Calu3 (cell line): ENCODE measurements at regions not wholly inside any gene's neighbourhood (a gene's known extent, or its start where the extent isn't known, plus 50 kb on each side); places are given as distances from the start of the nearest gene placed in this dataset.

Source experiments
- BruUV-seq: library from RNA; stranded (reverse); fragments of 400-500 nt; replicated peaks from 2 replicates; lab custom pipeline; 2021; lab: Mats Ljungman, UMichigan
- CTCF ChIA-PET: fragments of 300-600 bp; sonication (Branson Sonifier 250); formaldehyde crosslinking; loops from one replicate; lab custom pipeline; 2022; ENCODE audit warnings: antibody characterized with exemption; lab: Charles Lee
- DNase-seq: peaks from one replicate; pipeline ENCODE4 v3.0.0; 2022
- H3K27ac Mint-ChIP-seq: one replicate; pipeline ENCODE4 v1.8.0; 2022; ENCODE audit warnings: mixed read lengths; ENCODE audit not compliant: unreplicated experiment
- H3K27me3 Mint-ChIP-seq: one replicate; pipeline ENCODE4 v1.8.0; 2022; ENCODE audit warnings: mixed read lengths; ENCODE audit not compliant: unreplicated experiment
- H3K36me3 Mint-ChIP-seq: one replicate; pipeline ENCODE4 v1.8.0; 2022; ENCODE audit warnings: mild to moderate bottlenecking, moderate library complexity, mixed read lengths; ENCODE audit not compliant: insufficient read depth, unreplicated experiment
- H3K4me1 Mint-ChIP-seq: one replicate; pipeline ENCODE4 v1.8.0; 2022; ENCODE audit warnings: mild to moderate bottlenecking, low read depth, mixed read lengths; ENCODE audit not compliant: unreplicated experiment
- H3K4me3 Mint-ChIP-seq: one replicate; pipeline ENCODE4 v1.8.0; 2022; ENCODE audit warnings: mild to moderate bottlenecking, low read depth, moderate library complexity, mixed read lengths; ENCODE audit not compliant: unreplicated experiment
- H3K9me3 Mint-ChIP-seq: one replicate; pipeline ENCODE4 v1.8.0; 2022; ENCODE audit warnings: low read depth, mixed read lengths; ENCODE audit not compliant: unreplicated experiment
- CTCF ChIP-seq: fragments of 200-600 bp; IDR thresholded peaks from one replicate; pipeline ENCODE4 v1.8.0; 2022; ENCODE audit warnings: antibody characterized with exemption; ENCODE audit not compliant: unreplicated experiment
- intact Hi-C: fragments of 100-400 bp; cut with micrococcal nuclease; formaldehyde crosslinking; loops from one replicate; pipeline ENCODE4 v1.10.0; 2022; ENCODE audit not compliant: unreplicated experiment

GRCh38 chr5:155833287-155833686, 493.7 kb upstream of the SGCD start:
- Mint-ChIP-seq H3K9me3 (peaks cover 16% of the 10 kb centered on the region), H3K36me3 (no peaks in the 10 kb centered on the region), H3K4me1 (no peaks in the 10 kb centered on the region), H3K27me3 (no peaks in the 10 kb centered on the region), H3K27ac (no peak overlapping the region), H3K4me3 (no peak overlapping the region)
- intact Hi-C loops: no loop called here
- CTCF ChIA-PET: no interaction called here
- BruUV-seq: no TSS peak
- no peak for DNase-seq
- no peak for TF ChIP-seq CTCF

GRCh38 chr5:155834271-155834975, 492.5 kb upstream of the SGCD start:
- no TSS peak for BruUV-seq
- DNase-seq: no peak
- no peaks in the 10 kb centered on the region for H3K27me3 Mint-ChIP-seq
- CTCF ChIA-PET: no interaction called here
- intact Hi-C loops: no loop called here
- H3K4me1 Mint-ChIP-seq: no peaks in the 10 kb centered on the region
- no peak overlapping the region for H3K27ac Mint-ChIP-seq
- H3K4me3 Mint-ChIP-seq: no peak overlapping the region
- H3K36me3 Mint-ChIP-seq: no peaks in the 10 kb centered on the region
- TF ChIP-seq CTCF: no peak
- peaks cover 16% of the 10 kb centered on the region for H3K9me3 Mint-ChIP-seq

GRCh38 chr5:155836089-155836803, 490.7 kb upstream of the SGCD start:
- DNase-seq: no peak
- TF ChIP-seq CTCF: no peak
- Mint-ChIP-seq H3K27ac (no peak overlapping the region), H3K4me3 (no peak overlapping the region), H3K4me1 (no peaks in the 10 kb centered on the region), H3K9me3 (peaks cover 10% of the 10 kb centered on the region), H3K27me3 (no peaks in the 10 kb centered on the region), H3K36me3 (no peaks in the 10 kb centered on the region)
- intact Hi-C loops: no loop called here
- BruUV-seq: no TSS peak
- CTCF ChIA-PET: no interaction called here

GRCh38 chr5:155838394-155838793, 488.6 kb upstream of the SGCD start:
- no TSS peak for BruUV-seq
- H3K36me3 Mint-ChIP-seq: no peaks in the 10 kb centered on the region

More at GRCh38 chr5:155838394-155838793, 488.6 kb upstream of the SGCD start:
- H3K27ac Mint-ChIP-seq: no peak overlapping the region
- peaks cover 7% of the 10 kb centered on the region for H3K9me3 Mint-ChIP-seq
- CTCF ChIA-PET: no interaction called here
- DNase-seq: no peak
- no peak overlapping the region for H3K4me3 Mint-ChIP-seq
- no peaks in the 10 kb centered on the region for H3K27me3 Mint-ChIP-seq
- no peaks in the 10 kb centered on the region for H3K4me1 Mint-ChIP-seq
- intact Hi-C loops: no loop called here
- no peak for TF ChIP-seq CTCF
